H1 (cell line): ENCODE measurements at regions not wholly inside any gene's neighbourhood (a gene's known extent, or its start where the extent isn't known, plus 50 kb on each side); places are given as distances from the start of the nearest gene placed in this dataset.

Source experiments
- CTCF ChIA-PET: fragments of 300-600 bp; sonication (Branson Sonifier 250); formaldehyde crosslinking; loops from one replicate; lab custom pipeline; 2021; ENCODE audit not compliant: partially characterized antibody; lab: Charles Lee
- POLR2A ChIA-PET: fragments of 300-600 bp; sonication (Branson Sonifier 250); formaldehyde crosslinking; loops from one replicate; lab custom pipeline; 2021; ENCODE audit warnings: inconsistent platforms; ENCODE audit not compliant: partially characterized antibody; lab: Charles Lee
- DNase-seq, 2 experiments: peaks; one replicate each; pipeline versions ENCODE4 v3.0.0 to v3.0.0-alpha.2; 2010 to 2022; ENCODE audit warnings: low spot score in 2 of 2, low read depth in 1 of 2, mixed read lengths in 1 of 2
- FAIRE-seq: peaks from 2 replicates; lab custom pipeline; 2011; peaks lifted over from hg19 to GRCh38; lab: Jason Lieb, UNC
- H2AFZ ChIP-seq: 2 replicates; pipeline ENCODE4 v1.8.1; 2012; ENCODE audit warnings: low read length, inconsistent platforms
- H2AK5ac ChIP-seq: 2 replicates; pipeline ENCODE4 v1.6.1; 2013; ENCODE audit warnings: low read depth, low read length
- H2BK120ac ChIP-seq: replicated peaks from 2 replicates; pipeline ENCODE3; 2013; ENCODE audit warnings: low read depth, low read length, inconsistent platforms
- H2BK12ac ChIP-seq: 2 replicates; pipeline ENCODE4 v1.6.1; 2013; ENCODE audit warnings: low read depth, low read length
- H2BK15ac ChIP-seq: 2 replicates; pipeline ENCODE4 v1.6.1; 2013; ENCODE audit warnings: low read length
- H2BK20ac ChIP-seq: 2 replicates; pipeline ENCODE4 v1.6.1; 2013; ENCODE audit warnings: low read length
- H2BK5ac ChIP-seq: 2 replicates; pipeline ENCODE4 v1.6.1; 2013; ENCODE audit warnings: low read depth, low read length
- H3K14ac ChIP-seq: 2 replicates; pipeline ENCODE4 v1.6.1; 2013; ENCODE audit warnings: inconsistent platforms; ENCODE audit not compliant: insufficient read length
- H3K18ac ChIP-seq: 2 replicates; pipeline ENCODE4 v1.6.1; 2013; ENCODE audit warnings: low read length; ENCODE audit errors: extremely low read depth
- H3K23ac ChIP-seq: 2 replicates; pipeline ENCODE4 v1.6.1; 2013; ENCODE audit warnings: inconsistent platforms; ENCODE audit not compliant: insufficient read length
- H3K23me2 ChIP-seq: 2 replicates; pipeline ENCODE4 v1.6.1; 2013; ENCODE audit warnings: low read depth, low read length
- H3K27ac ChIP-seq: 2 replicates; pipeline ENCODE4 v1.6.1; 2011; ENCODE audit warnings: low read depth, low read length, inconsistent platforms
- H3K27me3 ChIP-seq, 4 experiments: replicated peaks in 1 of 4; 1 replicate in 1 of 4; 2 replicates in 3 of 4; pipeline versions ENCODE4 v1.6.1 to v1.8.1; 2011 to 2013; ENCODE audit warnings: low read length in 3 of 4, mild to moderate bottlenecking in 3 of 4, inconsistent platforms in 2 of 4, mixed read lengths in 2 of 4, moderate library complexity in 1 of 4; ENCODE audit not compliant: control insufficient read depth in 3 of 4, insufficient read depth in 3 of 4; ENCODE audit errors: extremely low read depth in 1 of 4
- H3K36me3 ChIP-seq, 4 experiments: 2 replicates each; pipeline versions ENCODE4 v1.6.1 to v1.8.1; 2011 to 2013; ENCODE audit warnings: mild to moderate bottlenecking in 4 of 4, low read length in 3 of 4, moderate library complexity in 2 of 4, control low read depth in 1 of 4, inconsistent platforms in 1 of 4; ENCODE audit not compliant: insufficient read depth in 4 of 4, control insufficient read depth in 2 of 4
- H3K4ac ChIP-seq: replicated peaks from 2 replicates; pipeline ENCODE3; 2013; ENCODE audit warnings: low read length, low read depth, mixed read lengths, inconsistent platforms; ENCODE audit not compliant: insufficient read length
- H3K4me1 ChIP-seq, 4 experiments: replicated peaks in 1 of 4; 1 replicate in 1 of 4; 2 replicates in 3 of 4; pipeline versions ENCODE4 v1.6.1 to v1.8.1; 2011 to 2013; ENCODE audit warnings: low read length in 3 of 4, inconsistent platforms in 2 of 4, mixed read lengths in 1 of 4; ENCODE audit not compliant: insufficient read depth in 4 of 4, control insufficient read depth in 3 of 4
- H3K4me2 ChIP-seq, 2 experiments: 2 replicates each; pipeline versions ENCODE4 v1.6.1 to v1.8.1; 2011 to 2013; ENCODE audit warnings: low read depth in 2 of 2, low read length in 2 of 2, control low read depth in 1 of 2, inconsistent platforms in 1 of 2, mild to moderate bottlenecking in 1 of 2; ENCODE audit not compliant: insufficient read depth in 1 of 2
- H3K4me3 ChIP-seq, 4 experiments: fragments of 200-600, 300-600 bp in 1 of 4; sonication (generic), shearing (Covaris generic), sonication (Bioruptor Twin) in 1 of 4; 2 replicates each; pipeline versions ENCODE4 v1.5.1 to v1.8.1; 2011 to 2016; ENCODE audit warnings: low read length in 4 of 4, low read depth in 3 of 4, control low read depth in 2 of 4, inconsistent platforms in 2 of 4, mild to moderate bottlenecking in 2 of 4, mixed read lengths in 1 of 4, moderate library complexity in 1 of 4; ENCODE audit not compliant: insufficient read depth in 2 of 4; ENCODE audit errors: extremely low read depth in 1 of 4
- H3K56ac ChIP-seq: replicated peaks from 2 replicates; pipeline ENCODE3; 2013; ENCODE audit warnings: low read depth, mild to moderate bottlenecking, mixed read lengths, low read length, inconsistent platforms; ENCODE audit not compliant: insufficient read length
- H3K79me1 ChIP-seq: 2 replicates; pipeline ENCODE4 v1.6.1; 2013; ENCODE audit warnings: low read depth, low read length, control low read depth
- H3K79me2 ChIP-seq, 2 experiments: 2 replicates each; pipeline versions ENCODE4 v1.6.1 to v1.8.1; 2012 to 2013; ENCODE audit warnings: low read length in 2 of 2, mild to moderate bottlenecking in 2 of 2, inconsistent platforms in 1 of 2; ENCODE audit not compliant: insufficient read depth in 2 of 2, control insufficient read depth in 1 of 2
- H3K9ac ChIP-seq, 4 experiments: replicated peaks in 1 of 4; 1 replicate in 1 of 4; 2 replicates in 3 of 4; pipeline versions ENCODE4 v1.6.1 to v1.8.1; 2011 to 2013; ENCODE audit warnings: low read depth in 3 of 4, low read length in 3 of 4, control low read depth in 2 of 4, mild to moderate bottlenecking in 2 of 4, moderate library complexity in 2 of 4, inconsistent platforms in 1 of 4; ENCODE audit errors: extremely low read depth in 1 of 4
- H3K9me3 ChIP-seq, 2 experiments: 2 replicates each; pipeline versions ENCODE4 v1.6.1 to v1.8.1; 2012 to 2013; ENCODE audit warnings: mild to moderate bottlenecking in 2 of 2, moderate library complexity in 2 of 2, control low read depth in 1 of 2, inconsistent platforms in 1 of 2, low read depth in 1 of 2, low read length in 1 of 2, mixed read lengths in 1 of 2; ENCODE audit not compliant: insufficient read depth in 2 of 2
- H4K20me1 ChIP-seq, 2 experiments: replicated peaks in 1 of 2; 2 replicates each; pipeline versions ENCODE3 to v1.8.1; 2011 to 2013; ENCODE audit warnings: inconsistent platforms in 2 of 2, low read length in 2 of 2, mild to moderate bottlenecking in 1 of 2; ENCODE audit not compliant: insufficient read depth in 2 of 2, control insufficient read depth in 1 of 2
- H4K5ac ChIP-seq: 2 replicates; pipeline ENCODE4 v1.6.1; 2013; ENCODE audit warnings: low read length, low read depth, mixed read lengths, inconsistent platforms; ENCODE audit not compliant: insufficient read length
- H4K8ac ChIP-seq: 2 replicates; pipeline ENCODE4 v1.8.0; 2013; ENCODE audit warnings: mild to moderate bottlenecking, moderate library complexity, low read length, inconsistent platforms; ENCODE audit not compliant: insufficient read depth; ENCODE audit errors: extremely low read depth
- H4K91ac ChIP-seq: replicated peaks from 2 replicates; pipeline ENCODE3; 2013; ENCODE audit warnings: low read length, mixed read lengths, inconsistent platforms; ENCODE audit not compliant: insufficient read length
- BCL11A ChIP-seq, 2 experiments: IDR thresholded peaks; one replicate each; pipeline ENCODE4 v1.6.1; 2011; ENCODE audit warnings: low read depth in 2 of 2, low read length in 2 of 2, mild to moderate bottlenecking in 2 of 2
- CEBPB ChIP-seq: IDR thresholded peaks from 2 replicates; pipeline ENCODE4 v1.6.1; 2012; ENCODE audit warnings: low read depth, low read length
- CREB1 ChIP-seq: IDR thresholded peaks from 2 replicates; pipeline ENCODE4 v1.6.1; 2012; ENCODE audit warnings: inconsistent platforms
- CTBP2 ChIP-seq: IDR thresholded peaks from 2 replicates; pipeline ENCODE4 v1.7.0; 2011; ENCODE audit warnings: borderline replicate concordance, mild to moderate bottlenecking, moderate library complexity, mixed read lengths, low read length; ENCODE audit not compliant: insufficient read depth, insufficient read length
- HDAC6 ChIP-seq: IDR thresholded peaks from one replicate; pipeline ENCODE4 v1.7.1; 2012; ENCODE audit warnings: low read depth, mild to moderate bottlenecking, inconsistent platforms, low read length, moderate library complexity
- NANOG ChIP-seq: IDR thresholded peaks from 2 replicates; pipeline ENCODE4 v1.6.1; 2011; ENCODE audit warnings: low read length, low read depth, mild to moderate bottlenecking, inconsistent platforms; ENCODE audit not compliant: insufficient read depth, poor library complexity, severe bottlenecking
- NRF1 ChIP-seq: IDR thresholded peaks from 2 replicates; pipeline ENCODE4 v1.6.1; 2011; ENCODE audit warnings: mild to moderate bottlenecking, low read depth, low read length, improper control_type of control experiment
- PHF8 ChIP-seq: fragments of 200-600 bp; sonication (generic); conservative IDR thresholded peaks from 2 replicates; pipeline ENCODE4 v1.7.1; 2012; ENCODE audit warnings: low read depth, mild to moderate bottlenecking, inconsistent platforms, low read length, moderate library complexity
- POLR2A ChIP-seq, 2 experiments: IDR thresholded peaks; 1 replicate in 1 of 2; 2 replicates in 1 of 2; pipeline ENCODE4 v1.6.1; 2011; ENCODE audit warnings: low read depth in 2 of 2, low read length in 2 of 2, mild to moderate bottlenecking in 2 of 2; ENCODE audit errors: control extremely low read depth in 1 of 2
- POU5F1 ChIP-seq: IDR thresholded peaks from 2 replicates; pipeline ENCODE4 v1.6.1; 2011; ENCODE audit warnings: low read depth, mild to moderate bottlenecking, low read length, moderate library complexity
- SP1 ChIP-seq: IDR thresholded peaks from 2 replicates; pipeline ENCODE4 v1.6.1; 2011; ENCODE audit warnings: low read depth, low read length
- WGBS, 2 experiments: shearing (Covaris generic) in 1 of 2; methylation state at CpG; one replicate each; pipeline versions ENCODE4 v1.1.6 to v1.1.7; 2013 to 2015; ENCODE audit warnings: low lambda C conversion rate in 2 of 2, mixed read lengths in 2 of 2, inconsistent platforms in 1 of 2, low coverage in 1 of 2, missing lambda C conversion rate in 1 of 2; ENCODE audit not compliant: insufficient replicate concordance in 2 of 2, insufficient coverage in 1 of 2, insufficient read length in 1 of 2; ENCODE audit errors: extremely low coverage in 1 of 2, missing lambda C conversion rate in 1 of 2; 5-methylcytosine and 5-hydroxymethylcytosine counted together
- TF ChIP-seq, protein P1 (sequence below): IDR thresholded peaks from 2 replicates; pipeline ENCODE4 v1.6.1; 2012; ENCODE audit warnings: low read length, inconsistent platforms
- TF ChIP-seq, protein P2 (sequence below): IDR thresholded peaks from 2 replicates; pipeline ENCODE4 v1.6.1; 2011; ENCODE audit warnings: low read length, improper control_type of control experiment

DNA sequence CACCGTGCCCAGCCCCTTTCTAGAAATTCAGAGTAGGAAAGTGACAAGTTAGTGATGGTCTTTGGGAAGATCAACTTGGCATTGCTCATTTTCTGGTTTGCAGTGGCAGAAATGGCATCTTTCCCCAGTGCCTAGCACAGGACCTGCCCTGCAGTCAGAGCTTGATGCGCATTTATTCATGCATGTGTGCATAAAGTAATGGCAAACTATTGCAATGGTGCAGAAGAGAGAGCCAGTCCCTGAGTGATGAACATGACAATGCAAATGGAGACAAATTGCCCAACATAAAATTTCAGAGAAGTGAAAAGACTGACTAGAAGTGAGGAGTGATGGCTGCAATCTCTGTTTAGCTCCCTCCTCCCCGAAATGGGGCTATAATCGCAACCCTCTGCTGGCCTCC lies 268.2 kb downstream of the CCSER2 start:
- Histone ChIP-seq H2BK20ac (no peak overlapping the region), H3K4ac (no peak overlapping the region), H4K91ac (no peak overlapping the region), H3K56ac (no peak overlapping the region), H3K4me3 (no peak overlapping the region), H2AK5ac (no peak overlapping the region), H3K18ac (no peak overlapping the region), H3K4me1 (no peaks in the 10 kb centered on the region), H3K4me2 (no peak overlapping the region), H3K36me3 (no peaks in the 10 kb centered on the region), H3K23me2 (no peaks in the 10 kb centered on the region), H2BK12ac (no peak overlapping the region), H3K27me3 (no peaks in the 10 kb centered on the region), H2BK15ac (no peak overlapping the region), H3K79me1 (no peaks in the 10 kb centered on the region), H4K8ac (no peak overlapping the region), H3K79me2 (no peaks in the 10 kb centered on the region), H3K23ac (no peak overlapping the region), H2BK5ac (no peak overlapping the region), H3K27ac (no peak overlapping the region), H4K20me1 (no peaks in the 10 kb centered on the region), H3K9ac (no peak overlapping the region), H3K9me3 (peaks cover 0 to 2% of the 10 kb centered on the region in 2 experiments; a peak in 1 of 4 replicates), H4K5ac (no peak overlapping the region), H2BK120ac (no peak overlapping the region), H2AFZ (no peak overlapping the region), H3K14ac (no peak overlapping the region)
- POLR2A ChIA-PET: no interaction called here
- 89% methylated on average over 4 of the region's 4 CpGs; no CpG with 5 or more reads in 1 of the 2 experiments for WGBS, 2 experiments
- FAIRE-seq (no peak), DNase-seq (no peak)
- CTCF ChIA-PET: interaction anchor here (0.8 to 4.9 kb wide), 16 partner anchors 8 to 340 kb away, joined by 3 to 23 read pairs (median 4); no protein-coding TSS in a partner anchor
- TF ChIP-seq, protein P1, sequence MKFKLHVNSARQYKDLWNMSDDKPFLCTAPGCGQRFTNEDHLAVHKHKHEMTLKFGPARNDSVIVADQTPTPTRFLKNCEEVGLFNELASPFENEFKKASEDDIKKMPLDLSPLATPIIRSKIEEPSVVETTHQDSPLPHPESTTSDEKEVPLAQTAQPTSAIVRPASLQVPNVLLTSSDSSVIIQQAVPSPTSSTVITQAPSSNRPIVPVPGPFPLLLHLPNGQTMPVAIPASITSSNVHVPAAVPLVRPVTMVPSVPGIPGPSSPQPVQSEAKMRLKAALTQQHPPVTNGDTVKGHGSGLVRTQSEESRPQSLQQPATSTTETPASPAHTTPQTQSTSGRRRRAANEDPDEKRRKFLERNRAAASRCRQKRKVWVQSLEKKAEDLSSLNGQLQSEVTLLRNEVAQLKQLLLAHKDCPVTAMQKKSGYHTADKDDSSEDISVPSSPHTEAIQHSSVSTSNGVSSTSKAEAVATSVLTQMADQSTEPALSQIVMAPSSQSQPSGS: no peak
- TF ChIP-seq SP1 (no peak), NRF1 (no peak), BCL11A (IDR thresholded peaks at IDR 0.05; ENCODE audit: low read depth in 2 of 2, low read length in 2 of 2) (no peak), PHF8 (no peak), CTBP2 (no peak), CEBPB (no peak), HDAC6 (no peak), POU5F1 (no peak), CREB1 (no peak), NANOG (no peak), POLR2A (IDR thresholded peaks at IDR 0.05; ENCODE audit: control extremely low read depth in 1 of 2, low read depth in 2 of 2, low read length in 2 of 2) (no peak)
- TF ChIP-seq, protein P2, sequence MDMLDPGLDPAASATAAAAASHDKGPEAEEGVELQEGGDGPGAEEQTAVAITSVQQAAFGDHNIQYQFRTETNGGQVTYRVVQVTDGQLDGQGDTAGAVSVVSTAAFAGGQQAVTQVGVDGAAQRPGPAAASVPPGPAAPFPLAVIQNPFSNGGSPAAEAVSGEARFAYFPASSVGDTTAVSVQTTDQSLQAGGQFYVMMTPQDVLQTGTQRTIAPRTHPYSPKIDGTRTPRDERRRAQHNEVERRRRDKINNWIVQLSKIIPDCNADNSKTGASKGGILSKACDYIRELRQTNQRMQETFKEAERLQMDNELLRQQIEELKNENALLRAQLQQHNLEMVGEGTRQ: no peak
